ENCODE measurements at regions not wholly inside any gene's neighbourhood (a gene's known extent, or its start where the extent isn't known, plus 50 kb on each side); places are given as distances from the start of the nearest gene placed in this dataset.

DNA sequence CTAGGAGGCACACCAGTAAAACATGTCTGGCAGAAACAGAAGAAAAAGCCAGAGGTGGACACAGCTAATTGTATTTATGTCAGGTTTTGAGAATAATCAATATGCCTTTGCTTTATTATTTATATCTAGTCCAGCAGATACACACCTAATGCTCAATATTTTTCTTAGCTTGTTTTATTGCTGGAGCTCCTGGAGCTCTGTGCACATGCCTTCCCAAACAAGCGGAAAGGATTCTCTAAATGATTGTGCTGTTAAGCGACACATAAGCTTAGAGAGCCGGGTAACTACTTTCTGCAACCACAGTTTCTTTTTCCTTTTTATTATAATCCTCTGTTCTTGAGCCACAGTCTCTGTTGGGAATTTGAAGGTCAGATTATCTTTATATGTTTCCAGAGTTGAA lies 177.3 kb upstream of the ST6GAL2 start:
- TF ChIP-seq, protein P1, sequence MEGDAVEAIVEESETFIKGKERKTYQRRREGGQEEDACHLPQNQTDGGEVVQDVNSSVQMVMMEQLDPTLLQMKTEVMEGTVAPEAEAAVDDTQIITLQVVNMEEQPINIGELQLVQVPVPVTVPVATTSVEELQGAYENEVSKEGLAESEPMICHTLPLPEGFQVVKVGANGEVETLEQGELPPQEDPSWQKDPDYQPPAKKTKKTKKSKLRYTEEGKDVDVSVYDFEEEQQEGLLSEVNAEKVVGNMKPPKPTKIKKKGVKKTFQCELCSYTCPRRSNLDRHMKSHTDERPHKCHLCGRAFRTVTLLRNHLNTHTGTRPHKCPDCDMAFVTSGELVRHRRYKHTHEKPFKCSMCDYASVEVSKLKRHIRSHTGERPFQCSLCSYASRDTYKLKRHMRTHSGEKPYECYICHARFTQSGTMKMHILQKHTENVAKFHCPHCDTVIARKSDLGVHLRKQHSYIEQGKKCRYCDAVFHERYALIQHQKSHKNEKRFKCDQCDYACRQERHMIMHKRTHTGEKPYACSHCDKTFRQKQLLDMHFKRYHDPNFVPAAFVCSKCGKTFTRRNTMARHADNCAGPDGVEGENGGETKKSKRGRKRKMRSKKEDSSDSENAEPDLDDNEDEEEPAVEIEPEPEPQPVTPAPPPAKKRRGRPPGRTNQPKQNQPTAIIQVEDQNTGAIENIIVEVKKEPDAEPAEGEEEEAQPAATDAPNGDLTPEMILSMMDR (IDR thresholded peaks at IDR 0.05; ENCODE audit: borderline replicate concordance, extremely low read depth, low read length, poor library complexity, severe bottlenecking), result no peak
- TF ChIP-seq EZH2 (IDR thresholded peaks at IDR 0.05; ENCODE audit: borderline replicate concordance, low read depth, low read length, severe bottlenecking), result no peak
